Smooth muscle cell (in vitro differentiated cells): ENCODE measurements at regions not wholly inside any gene's neighbourhood (a gene's known extent, or its start where the extent isn't known, plus 50 kb on each side); places are given as distances from the start of the nearest gene placed in this dataset.

Source experiments
- DNase-seq: peaks from one replicate; lab custom pipeline; 2025; ENCODE audit not compliant: unreplicated experiment; lab: John Stamatoyannopoulos, UW
- H2AFZ ChIP-seq: fragments of 200-600 bp; sonication (generic); 2 replicates; pipeline ENCODE4 v1.6.0; 2016; ENCODE audit warnings: antibody characterized with exemption, low read depth, mild to moderate bottlenecking
- H3F3A ChIP-seq: fragments of 200-600 bp; sonication (generic); 2 replicates; pipeline ENCODE4 v1.6.0; 2017; ENCODE audit warnings: antibody characterized with exemption, low read depth
- H3K27ac ChIP-seq: fragments of 200-600 bp; sonication (generic); 2 replicates; pipeline ENCODE4 v1.5.1; 2016; ENCODE audit warnings: low read depth, mild to moderate bottlenecking
- H3K27me3 ChIP-seq: fragments of 200-600 bp; sonication (generic); 2 replicates; pipeline ENCODE4 v1.6.1; 2016; ENCODE audit warnings: low read depth, mild to moderate bottlenecking
- H3K36me3 ChIP-seq: fragments of 200-600 bp; sonication (generic); 2 replicates; pipeline ENCODE4 v1.5.1; 2016; ENCODE audit warnings: low read depth
- H3K4me1 ChIP-seq: fragments of 200-600 bp; sonication (generic); 2 replicates; pipeline ENCODE4 v1.5.1; 2016; ENCODE audit warnings: low read depth
- H3K4me2 ChIP-seq: fragments of 200-600 bp; sonication (generic); 2 replicates; pipeline ENCODE4 v1.6.0; 2016; ENCODE audit warnings: mild to moderate bottlenecking
- H3K4me3 ChIP-seq: fragments of 200-600 bp; sonication (generic); 2 replicates; pipeline ENCODE4 v1.5.1; 2016; ENCODE audit warnings: mild to moderate bottlenecking
- H3K79me2 ChIP-seq: fragments of 200-600 bp; sonication (generic); 2 replicates; pipeline ENCODE4 v1.6.0; 2016; ENCODE audit warnings: low read depth, mild to moderate bottlenecking
- H3K9ac ChIP-seq: fragments of 200-600 bp; sonication (generic); 2 replicates; pipeline ENCODE4 v1.6.0; 2016; ENCODE audit warnings: low read depth
- H3K9me3 ChIP-seq: fragments of 200-600 bp; sonication (generic); replicated peaks from 2 replicates; pipeline ENCODE4 v1.5.1; 2016; ENCODE audit warnings: low read depth
- H4K20me1 ChIP-seq: fragments of 200-600 bp; sonication (generic); 2 replicates; pipeline ENCODE4 v1.6.0; 2016; ENCODE audit warnings: low read depth
- CTCF ChIP-seq: fragments of 200-600 bp; sonication (generic); IDR thresholded peaks from 2 replicates; pipeline ENCODE4 v1.5.1; 2017; ENCODE audit warnings: borderline replicate concordance, mild to moderate bottlenecking, antibody characterized with exemption; ENCODE audit not compliant: insufficient read depth, poor library complexity, severe bottlenecking
- whole genome bisulfite sequencing: methylation state at CpG from one replicate; pipeline ENCODE4 v1.1.7; 2016; ENCODE audit warnings: low lambda C conversion rate; 5-methylcytosine and 5-hydroxymethylcytosine counted together

- no peak overlapping the region for H3K27ac ChIP-seq
- H2AFZ ChIP-seq = no peak overlapping the region
- H3K9ac ChIP-seq = no peak overlapping the region
- no peak overlapping the region for H3K4me2 ChIP-seq
- WGBS = 93% methylated on average over 13 of the region's 13 CpGs
- H3K4me1 ChIP-seq = peaks cover 4% of the 10 kb centered on the region
- H3K79me2 ChIP-seq = no peaks in the 10 kb centered on the region
- H3K9me3 ChIP-seq = no peaks in the 10 kb centered on the region
- no peak for TF ChIP-seq CTCF
- peaks cover 71% of the 10 kb centered on the region for H3K27me3 ChIP-seq
- H4K20me1 ChIP-seq = no peaks in the 10 kb centered on the region
- no peak overlapping the region for H3K4me3 ChIP-seq
- no peaks in the 10 kb centered on the region for H3K36me3 ChIP-seq
- DNase-seq = no peak
- H3F3A ChIP-seq = no peaks in the 10 kb centered on the region
Measured at GRCh38 chr11:32005786-32006416, 85.0 kb upstream of the RCN1 start.

- Histone ChIP-seq H3K4me1 (peaks cover 4% of the 10 kb centered on the region), H3K27me3 (peaks cover 49% of the 10 kb centered on the region), H3K36me3 (no peaks in the 10 kb centered on the region), H3K4me2 (no peak overlapping the region), H4K20me1 (no peaks in the 10 kb centered on the region), H3F3A (no peaks in the 10 kb centered on the region), H2AFZ (no peak overlapping the region), H3K79me2 (no peaks in the 10 kb centered on the region), H3K9me3 (no peaks in the 10 kb centered on the region), H3K9ac (no peak overlapping the region), H3K4me3 (no peak overlapping the region), H3K27ac (no peak overlapping the region)
- no peak for DNase-seq
- WGBS = 78% methylated on average over 9 of the region's 9 CpGs
- TF ChIP-seq CTCF = no peak
Measured at GRCh38 chr11:32003335-32003734, 87.5 kb upstream of the RCN1 start.

DNA sequence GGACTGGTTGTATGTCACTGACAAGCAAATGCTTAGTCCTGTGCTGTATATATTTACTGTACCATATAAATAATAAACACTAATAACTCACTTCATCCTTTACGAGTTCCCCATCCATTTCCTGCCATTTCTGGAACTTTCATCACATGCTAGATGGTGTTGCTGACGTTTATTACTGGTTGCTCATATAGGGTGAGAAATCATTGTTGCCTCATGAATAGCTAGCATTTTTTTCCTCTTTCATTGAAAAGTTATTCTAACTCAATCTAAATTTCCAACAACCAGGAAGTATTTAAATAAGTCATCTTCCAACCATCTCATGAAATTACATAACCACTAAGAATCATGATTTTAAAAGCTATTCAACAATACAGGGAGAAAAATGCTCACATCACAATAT, 88.6 kb upstream of the RCN1 start:
- H3F3A ChIP-seq = no peaks in the 10 kb centered on the region
- no peaks in the 10 kb centered on the region for H4K20me1 ChIP-seq
- H3K9ac ChIP-seq = no peak overlapping the region
- H3K4me1 ChIP-seq = no peaks in the 10 kb centered on the region
- H3K27ac ChIP-seq = no peak overlapping the region
- no peaks in the 10 kb centered on the region for H3K9me3 ChIP-seq
- no peaks in the 10 kb centered on the region for H3K36me3 ChIP-seq
- H3K79me2 ChIP-seq = no peaks in the 10 kb centered on the region
- H2AFZ ChIP-seq = no peak overlapping the region
- TF ChIP-seq CTCF = no peak
- WGBS = 84% methylated on average over 2 of the region's 2 CpGs
- H3K4me3 ChIP-seq = no peak overlapping the region
- no peak overlapping the region for H3K4me2 ChIP-seq
- H3K27me3 ChIP-seq = peaks cover 46% of the 10 kb centered on the region
- DNase-seq = no peak

DNA sequence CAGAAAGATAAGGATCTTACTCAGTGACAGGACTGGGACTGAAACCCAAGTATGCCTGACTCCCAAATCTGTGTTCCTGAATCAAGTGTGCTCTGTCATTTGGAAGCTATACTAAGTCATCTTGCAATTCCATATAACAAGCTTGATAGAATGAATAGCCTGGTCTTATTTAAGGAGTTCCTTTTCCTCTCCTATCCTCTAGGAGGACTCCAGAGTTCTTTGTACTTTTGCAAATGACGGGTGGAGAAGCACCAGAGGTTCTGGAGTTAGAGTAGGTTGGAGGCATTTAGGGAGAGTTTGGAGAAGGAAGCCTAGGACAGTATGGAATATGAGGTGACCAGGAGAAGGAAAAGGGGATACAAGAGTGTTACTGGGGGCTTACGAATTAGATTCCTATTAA, 92.9 kb upstream of the RCN1 start:
- H3K79me2 ChIP-seq = no peaks in the 10 kb centered on the region
- no peak overlapping the region for H3K4me3 ChIP-seq
- H3K27me3 ChIP-seq = peaks cover 54% of the 10 kb centered on the region
- H3K36me3 ChIP-seq = no peaks in the 10 kb centered on the region
- no peaks in the 10 kb centered on the region for H3F3A ChIP-seq
- no peaks in the 10 kb centered on the region for H4K20me1 ChIP-seq
- H3K4me1 ChIP-seq = no peaks in the 10 kb centered on the region
- no peak for TF ChIP-seq CTCF
- no peak overlapping the region for H3K4me2 ChIP-seq
- DNase-seq = no peak
- H2AFZ ChIP-seq = no peak overlapping the region
- H3K9me3 ChIP-seq = no peaks in the 10 kb centered on the region
- H3K9ac ChIP-seq = no peak overlapping the region
- no peak overlapping the region for H3K27ac ChIP-seq
- WGBS = 83% methylated on average over 2 of the region's 2 CpGs
